ENCODE measurements at regions not wholly inside any gene's neighbourhood (a gene's known extent, or its start where the extent isn't known, plus 50 kb on each side); places are given as distances from the start of the nearest gene placed in this dataset.
"Not testable (repeated sequence)": the region's sequence is repeated elsewhere in the genome, so short reads cannot be mapped to it uniquely, and the experiment has no call there.

DNA sequence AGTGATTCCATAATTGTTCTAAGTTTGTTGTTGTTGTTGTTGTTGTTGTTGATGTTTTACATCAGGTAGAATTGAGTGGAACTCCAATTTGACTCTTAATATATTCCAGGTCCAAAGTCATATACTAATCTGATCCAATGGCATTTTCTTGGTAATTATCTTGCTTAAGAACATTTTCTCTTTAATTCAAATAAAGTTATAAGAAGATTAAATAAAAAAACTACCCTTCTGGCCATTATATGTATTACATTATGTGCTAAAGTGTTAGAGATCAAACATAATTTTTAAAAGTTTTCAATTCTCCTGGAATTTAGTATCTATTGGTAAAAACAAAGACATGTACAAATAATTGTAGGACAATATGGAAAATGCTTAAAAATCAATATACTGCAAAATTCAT is 775.4 kb downstream of the LUZP2 start:
- no TSS peak for BruUV-seq (replicated peaks)
- intact Hi-C loops (cut with micrococcal nuclease): no loop called here
- ATAC-seq (no peak), DNase-seq (ENCODE audit: low read depth, low spot score) (no peak)
- no peaks in the 10 kb centered on the region; the same call in 1 of the 2 replicates for H4K20me1 ChIP-seq (ENCODE audit: insufficient read depth)
- no peak overlapping the region for H3K9ac ChIP-seq (ENCODE audit: low read length)
- H3K36me3 ChIP-seq (ENCODE audit: control insufficient read depth in 1 of 2, insufficient read depth in 2 of 2, low read length in 2 of 2): no peaks in the 10 kb centered on the region
- H3K27me3 ChIP-seq (ENCODE audit: insufficient read depth, low read length): no peaks in the 10 kb centered on the region
- H3K4me1 ChIP-seq (ENCODE audit: control insufficient read depth in 1 of 2, insufficient read depth in 2 of 2, low read length in 2 of 2): no peaks in the 10 kb centered on the region
- ChIA-PET RAD21 (ENCODE audit: low non-redundant PET in 1 of 2, low total read pairs in 2 of 2, uncharacterized antibody in 2 of 2, unreplicated experiment in 2 of 2) (no interaction called here), POLR2A (no interaction called here), CTCF (no interaction called here)
- H3K9me2 ChIP-seq (ENCODE audit: insufficient read depth): no peaks in the 10 kb centered on the region
- no peak overlapping the region for H3K27ac ChIP-seq (ENCODE audit: low read depth, low read length)
- H2AFZ ChIP-seq (ENCODE audit: low read depth, low read length, poor library complexity, severe bottlenecking): no peak overlapping the region
- H3K9me3 ChIP-seq (ENCODE audit: control insufficient read depth in 1 of 2, insufficient read depth in 1 of 2, low read depth in 1 of 2, low read length in 2 of 2): peaks cover 0 to 17% of the 10 kb centered on the region in 2 experiments; a peak in 1 of 4 replicates
- no peak overlapping the region for H3K4me3 ChIP-seq (replicated peaks in 1 of 2; ENCODE audit: low read depth in 1 of 2, low read length in 2 of 2)
- H3K79me2 ChIP-seq (ENCODE audit: insufficient read depth, low read length): no peaks in the 10 kb centered on the region
- no peak overlapping the region for H3K4me2 ChIP-seq (ENCODE audit: low read length)
- TF ChIP-seq FOSL1 (IDR thresholded peaks at IDR 0.05; ENCODE audit: low read depth) (no peak), POLR2A (IDR thresholded peaks at IDR 0.05; ENCODE audit: borderline replicate concordance, extremely low read depth, insufficient read depth, insufficient read length) (no peak), TCF7L2 (IDR thresholded peaks at IDR 0.05; ENCODE audit: borderline replicate concordance, extremely low read depth, insufficient read depth, insufficient read length) (no peak), ELF1 (IDR thresholded peaks at IDR 0.05; ENCODE audit: borderline replicate concordance, low read depth) (no peak), CEBPB (IDR thresholded peaks at IDR 0.05; ENCODE audit: low read depth) (no peak), SP1 (IDR thresholded peaks at IDR 0.05; ENCODE audit: low read depth) (no peak), CBX3 (IDR thresholded peaks at IDR 0.05; ENCODE audit: low read depth) (no peak), SRF (IDR thresholded peaks at IDR 0.05; ENCODE audit: low read depth) (no peak)
- TF ChIP-seq, protein P1, sequence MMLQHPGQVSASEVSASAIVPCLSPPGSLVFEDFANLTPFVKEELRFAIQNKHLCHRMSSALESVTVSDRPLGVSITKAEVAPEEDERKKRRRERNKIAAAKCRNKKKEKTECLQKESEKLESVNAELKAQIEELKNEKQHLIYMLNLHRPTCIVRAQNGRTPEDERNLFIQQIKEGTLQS (IDR thresholded peaks at IDR 0.05): no peak

DNA sequence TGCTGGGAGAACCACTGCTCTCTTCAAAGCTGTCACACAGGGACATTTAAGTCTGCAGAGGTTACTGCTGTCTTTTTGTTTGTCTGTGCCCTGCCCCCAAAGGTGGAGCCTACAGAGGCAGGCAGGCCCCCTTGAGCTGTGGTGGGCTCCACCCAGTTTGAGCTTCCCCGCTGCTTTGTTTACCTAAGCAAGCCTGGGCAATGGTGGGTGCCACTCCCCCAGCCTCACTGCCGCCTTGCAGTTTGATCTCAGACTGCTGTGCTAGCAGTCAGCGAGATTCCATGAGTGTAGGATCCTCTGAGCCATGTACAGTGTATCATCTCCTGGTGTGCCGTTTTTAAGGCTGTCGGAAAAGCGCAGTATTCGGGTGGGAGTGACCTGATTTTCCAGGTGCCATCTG is 784.0 kb downstream of the LUZP2 start:
- RAD21 ChIA-PET (ENCODE audit: low non-redundant PET in 1 of 2, low total read pairs in 2 of 2, uncharacterized antibody in 2 of 2, unreplicated experiment in 2 of 2); H4K20me1 ChIP-seq (ENCODE audit: insufficient read depth): not testable (repeated sequence)

More for the DNA sequence above, 784.0 kb downstream of the LUZP2 start:
- H3K27ac ChIP-seq (ENCODE audit: low read depth, low read length); H2AFZ ChIP-seq (ENCODE audit: low read depth, low read length, poor library complexity, severe bottlenecking); DNase-seq (ENCODE audit: low read depth, low spot score); H3K27me3 ChIP-seq (ENCODE audit: insufficient read depth, low read length); H3K4me1 ChIP-seq (ENCODE audit: control insufficient read depth in 1 of 2, insufficient read depth in 2 of 2, low read length in 2 of 2); H3K79me2 ChIP-seq (ENCODE audit: insufficient read depth, low read length); ATAC-seq; CTCF ChIA-PET; H3K36me3 ChIP-seq (ENCODE audit: control insufficient read depth in 1 of 2, insufficient read depth in 2 of 2, low read length in 2 of 2); H3K9ac ChIP-seq (ENCODE audit: low read length); H3K4me3 ChIP-seq (replicated peaks in 1 of 2; ENCODE audit: low read depth in 1 of 2, low read length in 2 of 2); H3K4me2 ChIP-seq (ENCODE audit: low read length); BruUV-seq (replicated peaks); POLR2A ChIA-PET; H3K9me2 ChIP-seq (ENCODE audit: insufficient read depth); intact Hi-C loops (cut with micrococcal nuclease): not testable (repeated sequence)
- H3K9me3 ChIP-seq (ENCODE audit: control insufficient read depth in 1 of 2, insufficient read depth in 1 of 2, low read depth in 1 of 2, low read length in 2 of 2): peaks cover 0 to 11% of the 10 kb centered on the region in 2 experiments; a peak in 2 of 4 replicates

Data from HCT116 (cell line).